Activated T-helper 1 cell treated with anti-CD3 and anti-CD28 coated beads, Interleukin-12 subunit alpha, Interleukin-12 subunit beta, Interleukin-2, Interleukin-4 antibody, amounts not matched to agents 30 ng/mL and 10 ng/mL and 1 ng/mL, durations not matched to agents 14 hours and 24 hours and 36 hours (primary cell): ENCODE measurements at regions not wholly inside any gene's neighbourhood (a gene's known extent, or its start where the extent isn't known, plus 50 kb on each side); places are given as distances from the start of the nearest gene placed in this dataset.
"Not testable (repeated sequence)": the region's sequence is repeated elsewhere in the genome, so short reads cannot be mapped to it uniquely, and the experiment has no call there.

Source experiments
- DNase-seq: peaks from one replicate; pipeline ENCODE4 v3.0.0; 2021; ENCODE audit warnings: low spot score
- H3K27ac Mint-ChIP-seq: one replicate; pipeline ENCODE4 v1.8.0; 2021; ENCODE audit warnings: mild to moderate bottlenecking, mixed read lengths
- H3K27me3 Mint-ChIP-seq: one replicate; pipeline ENCODE4 v1.8.0; 2022; ENCODE audit warnings: mild to moderate bottlenecking, moderate library complexity, mixed read lengths; ENCODE audit not compliant: insufficient read depth
- H3K36me3 Mint-ChIP-seq: one replicate; pipeline ENCODE4 v1.8.0; 2021; ENCODE audit warnings: low read depth, mixed read lengths
- H3K4me1 Mint-ChIP-seq: one replicate; pipeline ENCODE4 v1.8.0; 2021; ENCODE audit warnings: low read depth, mixed read lengths
- H3K4me3 Mint-ChIP-seq: one replicate; pipeline ENCODE4 v1.8.0; 2021; ENCODE audit warnings: mild to moderate bottlenecking, moderate library complexity, mixed read lengths
- H3K9me3 Mint-ChIP-seq: one replicate; pipeline ENCODE4 v1.8.0; 2021; ENCODE audit warnings: mixed read lengths
- intact Hi-C: fragments of 100-400 bp; cut with micrococcal nuclease; formaldehyde crosslinking; loops from one replicate; pipeline ENCODE4 v1.15.1; 2024

- H3K4me1 Mint-ChIP-seq = peaks cover 12% of the 10 kb centered on the region
- peaks cover 8% of the 10 kb centered on the region for H3K9me3 Mint-ChIP-seq
- DNase-seq = no peak
- intact Hi-C loops = no loop called here
- H3K4me3 Mint-ChIP-seq = no peak overlapping the region
- H3K27ac Mint-ChIP-seq = no peak overlapping the region
- H3K36me3 Mint-ChIP-seq = no peaks in the 10 kb centered on the region
- H3K27me3 Mint-ChIP-seq = peaks cover 1% of the 10 kb centered on the region
Observed at GRCh38 chr3:189406148-189406547, 225.0 kb upstream of the TP63 start.

GRCh38 chr3:189410522-189410921 is 220.7 kb upstream of the TP63 start:
- intact Hi-C loops = no loop called here
- Mint-ChIP-seq H3K4me1 (peaks cover 2% of the 10 kb centered on the region), H3K36me3 (peaks cover 3% of the 10 kb centered on the region), H3K27ac (no peak overlapping the region), H3K27me3 (peaks cover 1% of the 10 kb centered on the region), H3K9me3 (peaks cover 3% of the 10 kb centered on the region), H3K4me3 (no peak overlapping the region)
- no peak for DNase-seq

DNA sequence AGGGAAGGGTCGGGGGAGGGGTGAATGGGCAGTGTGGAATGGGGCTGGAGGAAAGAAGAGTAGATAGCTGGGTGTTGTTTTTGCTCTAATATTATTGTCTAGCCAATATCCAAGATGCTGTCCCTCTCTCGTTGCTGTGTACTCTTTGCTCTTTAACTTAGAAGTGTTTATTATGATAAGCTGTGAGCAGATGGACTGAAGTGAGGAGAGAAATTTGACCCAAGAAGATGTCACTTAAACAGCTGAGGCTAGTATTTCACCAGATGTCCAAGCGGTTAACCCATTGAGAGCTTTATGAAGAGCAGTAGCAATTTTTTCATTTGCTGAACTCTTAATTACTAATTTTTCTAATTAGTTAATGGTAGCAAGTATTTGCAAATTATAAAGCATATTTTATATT is 212.2 kb upstream of the TP63 start:
- intact Hi-C loops = no loop called here
- Mint-ChIP-seq H3K9me3 (no peaks in the 10 kb centered on the region), H3K4me1 (peaks cover 5% of the 10 kb centered on the region), H3K36me3 (no peaks in the 10 kb centered on the region), H3K27ac (no peak overlapping the region), H3K27me3 (no peaks in the 10 kb centered on the region), H3K4me3 (no peak overlapping the region)
- DNase-seq = no peak

GRCh38 chr3:189419683-189420082 is 211.5 kb upstream of the TP63 start:
- intact Hi-C loops = no loop called here
- Mint-ChIP-seq H3K27me3 (no peaks in the 10 kb centered on the region), H3K4me1 (peaks cover 7% of the 10 kb centered on the region), H3K9me3 (no peaks in the 10 kb centered on the region), H3K4me3 (no peak overlapping the region), H3K27ac (no peak overlapping the region), H3K36me3 (no peaks in the 10 kb centered on the region)
- DNase-seq = no peak

- Mint-ChIP-seq H3K27me3 (no peaks in the 10 kb centered on the region), H3K36me3 (no peaks in the 10 kb centered on the region), H3K27ac (no peak overlapping the region), H3K4me1 (peaks cover 13% of the 10 kb centered on the region), H3K4me3 (no peak overlapping the region), H3K9me3 (no peaks in the 10 kb centered on the region)
- DNase-seq = no peak
- intact Hi-C loops = no loop called here
Observed at GRCh38 chr3:189424922-189425321, 206.3 kb upstream of the TP63 start.

DNA sequence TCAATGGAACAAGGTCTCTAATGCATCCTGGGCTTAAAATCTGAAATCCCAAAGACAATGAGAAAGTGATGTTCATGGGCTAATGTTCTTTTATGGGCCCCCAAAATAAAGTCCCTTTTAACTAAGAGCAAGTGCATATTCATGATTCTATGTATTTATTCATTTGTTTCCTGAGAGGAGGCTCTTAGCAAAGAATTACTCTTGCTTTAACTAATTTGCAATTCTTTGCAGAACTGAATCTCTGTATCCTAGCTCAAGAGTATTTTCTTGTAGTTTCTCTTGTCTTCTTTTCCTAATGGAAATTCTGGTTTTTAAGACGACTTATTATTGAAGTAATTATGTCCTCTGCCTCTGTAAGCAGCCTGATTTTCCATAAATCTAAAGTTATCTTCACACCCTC is 202.2 kb upstream of the TP63 start:
- no peaks in the 10 kb centered on the region for H3K9me3 Mint-ChIP-seq

GRCh38 chr3:189430166-189430565 is 201.0 kb upstream of the TP63 start:
- no peak for DNase-seq
- Mint-ChIP-seq H3K27ac (no peak overlapping the region), H3K4me3 (no peak overlapping the region), H3K4me1 (peaks cover 6% of the 10 kb centered on the region), H3K27me3 (no peaks in the 10 kb centered on the region), H3K36me3 (peaks cover 2% of the 10 kb centered on the region), H3K9me3 (no peaks in the 10 kb centered on the region)
- intact Hi-C loops = no loop called here

More for the DNA sequence above, 202.2 kb upstream of the TP63 start:
- peaks cover 2% of the 10 kb centered on the region for H3K36me3 Mint-ChIP-seq
- no peak overlapping the region for H3K27ac Mint-ChIP-seq
- H3K4me1 Mint-ChIP-seq = peaks cover 13% of the 10 kb centered on the region
- intact Hi-C loops = no loop called here
- H3K4me3 Mint-ChIP-seq = no peak overlapping the region
- no peak for DNase-seq
- no peaks in the 10 kb centered on the region for H3K27me3 Mint-ChIP-seq

GRCh38 chr3:189442257-189442656 is 188.9 kb upstream of the TP63 start:
- H3K36me3 Mint-ChIP-seq, H3K27ac Mint-ChIP-seq, H3K9me3 Mint-ChIP-seq, H3K27me3 Mint-ChIP-seq, H3K4me3 Mint-ChIP-seq, DNase-seq, intact Hi-C loops, H3K4me1 Mint-ChIP-seq: not testable (repeated sequence)

- H3K4me1 Mint-ChIP-seq = no peaks in the 10 kb centered on the region
- H3K36me3 Mint-ChIP-seq = no peaks in the 10 kb centered on the region
- no peak overlapping the region for H3K27ac Mint-ChIP-seq
- no peaks in the 10 kb centered on the region for H3K27me3 Mint-ChIP-seq
- intact Hi-C loops = no loop called here
- H3K9me3 Mint-ChIP-seq = no peaks in the 10 kb centered on the region
- DNase-seq = no peak
- no peak overlapping the region for H3K4me3 Mint-ChIP-seq
Observed at GRCh38 chr3:189446959-189447560, 184.1 kb upstream of the TP63 start.

- H3K27ac Mint-ChIP-seq = no peak overlapping the region
- DNase-seq = no peak
- no peak overlapping the region for H3K4me3 Mint-ChIP-seq
- no peaks in the 10 kb centered on the region for H3K9me3 Mint-ChIP-seq
- peaks cover 2% of the 10 kb centered on the region for H3K36me3 Mint-ChIP-seq
- H3K4me1 Mint-ChIP-seq = no peaks in the 10 kb centered on the region
- intact Hi-C loops = no loop called here
- H3K27me3 Mint-ChIP-seq = no peaks in the 10 kb centered on the region
Observed at GRCh38 chr3:189449084-189449483, 182.1 kb upstream of the TP63 start.

- intact Hi-C loops = no loop called here
- Mint-ChIP-seq H3K4me1 (no peaks in the 10 kb centered on the region), H3K36me3 (peaks cover 2% of the 10 kb centered on the region), H3K4me3 (no peak overlapping the region), H3K27ac (no peak overlapping the region), H3K27me3 (no peaks in the 10 kb centered on the region), H3K9me3 (no peaks in the 10 kb centered on the region)
- no peak for DNase-seq
Observed at GRCh38 chr3:189455009-189455408, 176.2 kb upstream of the TP63 start.

DNA sequence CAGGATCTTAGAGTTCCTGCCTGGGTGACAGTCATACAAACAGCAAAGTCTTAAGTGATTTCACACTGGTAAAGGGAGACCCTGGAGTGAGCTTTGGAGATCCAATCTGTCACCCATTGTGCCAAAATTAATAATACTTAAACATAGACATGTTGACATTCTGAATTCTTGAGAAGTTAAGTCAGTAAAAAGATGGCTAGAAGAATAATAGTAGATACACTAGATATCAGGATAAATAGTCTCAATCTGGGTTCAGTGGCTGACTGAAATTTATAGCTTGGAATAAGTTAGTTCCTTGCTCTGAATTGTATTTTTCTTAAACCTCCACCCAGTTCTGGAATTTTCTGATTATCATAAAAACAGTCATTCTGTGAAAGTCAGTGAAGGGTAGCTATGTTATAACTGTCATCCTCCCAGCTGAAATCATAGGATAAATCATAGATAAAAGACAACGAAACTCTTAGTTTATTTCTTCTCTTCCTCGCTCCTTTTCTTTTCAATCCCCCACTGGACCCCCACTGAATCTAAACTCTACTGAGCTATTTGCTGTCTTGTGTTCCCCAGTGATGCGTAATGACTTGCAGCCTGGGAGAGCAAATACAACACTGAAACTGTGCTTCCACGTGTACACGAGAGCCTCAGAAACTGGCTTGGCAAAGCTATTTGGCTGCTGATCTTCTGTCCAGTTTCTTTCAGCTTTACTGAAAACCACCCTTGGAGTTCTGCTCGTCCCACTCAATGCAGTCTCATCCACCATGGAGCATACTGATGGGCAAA is 175.4 kb upstream of the TP63 start:
- Mint-ChIP-seq H3K27ac (no peak overlapping the region), H3K4me1 (no peaks in the 10 kb centered on the region), H3K36me3 (peaks cover 2% of the 10 kb centered on the region), H3K9me3 (no peaks in the 10 kb centered on the region), H3K27me3 (no peaks in the 10 kb centered on the region), H3K4me3 (no peak overlapping the region)
- DNase-seq = no peak
- intact Hi-C loops = no loop called here

DNA sequence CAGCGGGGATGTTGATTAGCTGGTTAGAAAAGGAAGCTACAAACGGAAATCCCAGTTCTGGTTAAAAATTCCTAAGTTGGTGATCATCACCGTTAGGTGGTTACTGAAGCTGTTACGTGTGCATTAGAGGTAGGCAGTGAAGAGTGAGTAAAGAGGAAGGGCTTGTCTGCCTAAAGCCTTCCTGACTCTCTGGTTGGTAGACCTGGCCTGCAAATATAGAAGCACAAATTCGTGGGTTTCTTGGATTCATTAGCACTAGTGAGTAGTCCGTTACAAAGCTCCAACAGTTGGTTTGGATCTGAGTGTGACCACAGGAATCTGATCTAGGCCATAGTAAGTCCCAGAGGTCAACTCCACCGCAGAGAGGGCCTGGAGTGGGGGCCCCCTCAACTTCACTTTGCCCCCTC is 174.0 kb upstream of the TP63 start:
- DNase-seq = no peak
- no peaks in the 10 kb centered on the region for H3K4me1 Mint-ChIP-seq
- H3K9me3 Mint-ChIP-seq = no peaks in the 10 kb centered on the region
- intact Hi-C loops = no loop called here
- H3K27me3 Mint-ChIP-seq = no peaks in the 10 kb centered on the region
- H3K36me3 Mint-ChIP-seq = peaks cover 2% of the 10 kb centered on the region
- H3K27ac Mint-ChIP-seq = no peak overlapping the region
- no peak overlapping the region for H3K4me3 Mint-ChIP-seq
